GM18505 (cell line): ENCODE measurements at regions not wholly inside any gene's neighbourhood (a gene's known extent, or its start where the extent isn't known, plus 50 kb on each side); places are given as distances from the start of the nearest gene placed in this dataset.

ENCODE experiments used
- ATAC-seq: cut with Tn5 transposase; IDR thresholded peaks from one replicate; pipeline ENCODE4 v1.9.1; 2021; ENCODE audit not compliant: unreplicated experiment
- POLR2A ChIP-seq: IDR thresholded peaks from 4 replicates; pipeline ENCODE4 v1.6.1; 2011; ENCODE audit warnings: borderline replicate concordance; ENCODE audit not compliant: insufficient read depth, insufficient read length; ENCODE audit errors: extremely low read depth

GRCh38 chr7:84524714-84525694, 330.4 kb upstream of the SEMA3A start:
- ATAC-seq = no peak
- no peak for TF ChIP-seq POLR2A

DNA sequence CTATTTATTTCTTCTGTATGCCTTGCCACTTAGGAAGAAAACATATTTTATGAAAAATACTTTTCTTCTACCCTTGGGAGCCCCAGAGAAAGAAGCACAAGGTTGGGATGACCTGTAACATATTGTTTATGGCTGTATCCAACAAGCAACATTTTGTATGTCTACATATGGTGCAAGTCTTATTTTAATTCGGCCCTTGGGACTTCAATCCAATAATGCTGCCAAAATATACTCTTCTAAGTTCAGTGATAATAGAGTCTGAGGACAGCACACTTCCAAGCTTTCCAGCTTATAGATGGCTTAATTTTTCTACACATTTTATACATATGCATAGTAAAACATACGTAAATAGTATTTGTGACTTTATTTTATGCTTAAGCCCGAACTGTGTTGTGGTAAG, 318.5 kb upstream of the SEMA3A start:
- no peak for TF ChIP-seq POLR2A
- ATAC-seq = no peak

DNA sequence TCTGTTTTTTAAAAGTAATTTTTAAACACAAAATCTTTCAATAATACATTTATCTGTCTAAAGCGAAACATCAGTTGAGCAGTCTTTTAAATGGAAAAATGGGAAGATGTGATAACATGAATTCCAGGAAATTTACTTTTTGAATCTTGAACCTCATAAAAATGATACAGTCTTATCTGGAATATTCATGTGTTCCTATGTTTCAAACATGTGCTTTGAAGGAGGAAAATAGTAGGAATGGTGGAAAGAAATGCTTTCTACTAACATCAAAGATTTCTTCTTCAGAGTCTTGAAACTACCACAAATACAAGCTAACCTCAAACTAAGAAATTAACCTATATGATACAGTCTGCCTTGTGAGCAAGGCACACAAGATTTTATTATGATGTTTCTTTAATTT, 317.5 kb upstream of the SEMA3A start:
- ATAC-seq = no peak
- no peak for TF ChIP-seq POLR2A

GRCh38 chr7:84510505-84510904, 315.9 kb upstream of the SEMA3A start:
- ATAC-seq = no peak
- TF ChIP-seq POLR2A = no peak

GRCh38 chr7:84509522-84509921, 314.9 kb upstream of the SEMA3A start:
- no peak for ATAC-seq
- no peak for TF ChIP-seq POLR2A

DNA sequence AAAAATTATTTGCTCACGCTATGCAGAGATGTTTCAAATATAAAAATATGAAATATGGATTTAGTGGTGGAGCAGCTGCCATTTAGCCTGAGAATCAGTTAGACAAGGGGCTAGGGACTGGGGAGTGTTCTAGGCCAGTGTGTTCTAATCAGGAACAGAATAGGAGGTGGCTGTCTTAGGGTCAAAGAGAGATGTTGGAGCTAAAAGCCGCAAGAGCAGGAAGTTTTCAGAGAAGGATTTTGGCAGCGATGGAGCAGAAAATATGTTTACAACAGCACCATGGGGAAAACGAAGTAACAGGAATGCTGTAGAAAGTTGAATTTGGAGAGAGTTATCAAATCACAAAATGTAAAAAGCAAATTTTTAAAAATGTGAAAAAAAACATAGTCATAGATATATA, 314.0 kb upstream of the SEMA3A start:
- TF ChIP-seq POLR2A = no peak
- ATAC-seq = no peak

DNA sequence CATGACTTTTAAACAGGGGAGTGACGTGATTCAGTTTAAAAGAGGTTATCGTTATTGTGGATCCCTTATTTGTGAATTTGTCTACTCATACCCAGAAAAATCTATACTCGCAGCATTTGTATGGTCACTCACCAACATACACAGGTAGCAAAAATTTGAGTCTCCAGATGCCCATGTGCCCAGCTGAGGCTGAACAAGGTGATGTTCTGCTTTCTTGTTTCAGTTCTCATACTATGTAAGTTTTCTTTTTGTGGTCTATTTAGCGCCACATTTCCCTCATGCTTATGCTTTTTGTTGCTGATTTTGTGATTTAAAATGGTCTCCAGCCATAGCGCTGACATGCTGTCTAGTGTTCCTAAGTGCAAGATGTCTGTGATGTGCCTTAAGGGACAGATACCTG, 312.9 kb upstream of the SEMA3A start:
- ATAC-seq = no peak

GRCh38 chr7:84506151-84506550, 311.6 kb upstream of the SEMA3A start:
- no peak for TF ChIP-seq POLR2A
- no peak for ATAC-seq

More for the DNA sequence above, 312.9 kb upstream of the SEMA3A start:
- TF ChIP-seq POLR2A = no peak

DNA sequence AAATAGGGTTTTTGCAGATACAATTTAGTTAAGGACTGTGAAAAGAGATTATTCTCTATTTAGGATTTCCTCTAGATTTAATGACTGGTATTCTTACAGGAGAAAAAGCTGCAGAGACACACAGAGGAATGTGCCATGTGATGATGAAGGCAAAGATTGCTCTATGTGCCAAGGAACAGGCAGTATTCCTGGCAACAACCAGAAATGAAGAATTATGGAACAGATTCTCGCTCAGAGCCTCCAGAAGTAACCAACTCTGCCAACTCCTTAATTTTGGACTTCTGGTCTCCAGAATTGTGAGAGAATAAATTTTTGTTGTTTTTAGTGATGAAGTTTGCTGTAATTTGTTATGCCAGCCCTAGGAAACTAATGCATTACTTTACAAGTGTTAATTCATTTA, 307.6 kb upstream of the SEMA3A start:
- no peak for ATAC-seq
- TF ChIP-seq POLR2A = no peak

GRCh38 chr7:84497873-84498272, 303.3 kb upstream of the SEMA3A start:
- no peak for ATAC-seq
- no peak for TF ChIP-seq POLR2A

- no peak for ATAC-seq
- no peak for TF ChIP-seq POLR2A
Observed at GRCh38 chr7:84495128-84495527, 300.5 kb upstream of the SEMA3A start.

- ATAC-seq = no peak
- no peak for TF ChIP-seq POLR2A
Observed at GRCh38 chr7:84492098-84493034, 297.8 kb upstream of the SEMA3A start.

GRCh38 chr7:84490661-84491060, 296.1 kb upstream of the SEMA3A start:
- ATAC-seq = no peak
- TF ChIP-seq POLR2A = no peak

GRCh38 chr7:84484502-84485079, 290.0 kb upstream of the SEMA3A start:
- no peak for TF ChIP-seq POLR2A
- ATAC-seq = no peak

DNA sequence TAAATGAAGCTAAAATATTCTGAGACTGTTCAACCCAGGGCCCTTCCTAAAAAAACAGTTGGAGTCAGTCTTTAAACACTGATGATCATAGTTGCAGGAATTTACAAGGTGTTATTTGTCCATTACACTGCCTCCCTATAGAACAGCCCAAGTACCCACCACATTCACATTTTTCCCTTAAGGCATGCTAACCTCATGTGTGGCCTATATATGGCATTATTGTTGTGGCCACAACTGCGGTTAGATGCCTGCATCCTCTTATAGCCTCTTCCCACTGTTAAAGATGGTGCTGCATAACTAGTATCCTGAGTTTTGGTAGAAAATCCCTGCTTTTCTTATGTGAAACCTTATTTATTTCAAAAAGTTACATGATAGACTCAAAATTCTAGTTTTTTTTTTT, 287.9 kb upstream of the SEMA3A start:
- TF ChIP-seq POLR2A = no peak
- no peak for ATAC-seq
